DND-41 (cell line): ENCODE measurements at regions not wholly inside any gene's neighbourhood (a gene's known extent, or its start where the extent isn't known, plus 50 kb on each side); places are given as distances from the start of the nearest gene placed in this dataset.
"Not testable (repeated sequence)": the region's sequence is repeated elsewhere in the genome, so short reads cannot be mapped to it uniquely, and the experiment has no call there.

ENCODE experiments used
- ATAC-seq: fragments of 200-7000 bp; cut with Tn5 transposase; 3 replicates; pipeline ENCODE4 v1.9.1; 2021; ENCODE audit warnings: low read depth; ENCODE audit not compliant: insufficient read depth
- DNase-seq: peaks from one replicate; pipeline ENCODE4 v3.0.0-alpha.2; 2020
- H2AFZ ChIP-seq: 2 replicates; pipeline ENCODE4 v1.6.0; 2012; ENCODE audit warnings: low read depth, low read length
- H3K27ac ChIP-seq: 2 replicates; pipeline ENCODE4 v1.5.1; 2012; ENCODE audit warnings: low read length, inconsistent platforms
- H3K27me3 ChIP-seq: fragments of 200-600 bp; sonication (generic); 2 replicates; pipeline ENCODE4 v1.6.0; 2012; ENCODE audit warnings: low read length, mild to moderate bottlenecking, inconsistent platforms; ENCODE audit not compliant: insufficient read depth, poor library complexity
- H3K36me3 ChIP-seq: 2 replicates; pipeline ENCODE4 v1.5.1; 2012; ENCODE audit warnings: low read length, inconsistent platforms; ENCODE audit not compliant: insufficient read depth
- H3K4me1 ChIP-seq: 2 replicates; pipeline ENCODE4 v1.5.1; 2012; ENCODE audit warnings: mild to moderate bottlenecking, low read length; ENCODE audit not compliant: insufficient read depth
- H3K4me2 ChIP-seq: 2 replicates; pipeline ENCODE4 v1.6.0; 2012; ENCODE audit warnings: mild to moderate bottlenecking, moderate library complexity, low read length, inconsistent platforms; ENCODE audit not compliant: insufficient read depth
- H3K4me3 ChIP-seq, 2 experiments: fragments of 200-600 bp in 1 of 2; shearing (Covaris generic) in 1 of 2; 2 replicates each; pipeline ENCODE4 v1.5.1; 2012 to 2016; ENCODE audit warnings: inconsistent platforms in 2 of 2, low read length in 2 of 2, mild to moderate bottlenecking in 2 of 2, low read depth in 1 of 2, moderate library complexity in 1 of 2
- H3K79me2 ChIP-seq: 2 replicates; pipeline ENCODE4 v1.6.0; 2012; ENCODE audit warnings: low read length, inconsistent platforms; ENCODE audit not compliant: insufficient read depth
- H3K9ac ChIP-seq: 2 replicates; pipeline ENCODE4 v1.6.0; 2012; ENCODE audit warnings: low read depth, mild to moderate bottlenecking, inconsistent platforms, low read length, moderate library complexity
- H3K9me3 ChIP-seq: 2 replicates; pipeline ENCODE4 v1.5.1; 2012; ENCODE audit warnings: low read length, moderate library complexity, mild to moderate bottlenecking, inconsistent platforms; ENCODE audit not compliant: insufficient read depth, severe bottlenecking
- H4K20me1 ChIP-seq: 2 replicates; pipeline ENCODE4 v1.6.0; 2012; ENCODE audit warnings: low read length; ENCODE audit not compliant: insufficient read depth
- CTCF ChIP-seq: IDR thresholded peaks from 2 replicates; pipeline ENCODE4 v1.5.1; 2012; ENCODE audit warnings: borderline replicate concordance, low read length, moderate library complexity, mild to moderate bottlenecking; ENCODE audit not compliant: poor library complexity, severe bottlenecking; ENCODE audit errors: extremely low read depth
- EZH2 ChIP-seq: IDR thresholded peaks from 3 replicates; pipeline ENCODE4 v1.6.1; 2012; ENCODE audit warnings: borderline replicate concordance, low read depth, mild to moderate bottlenecking, moderate library complexity, low read length, inconsistent platforms; ENCODE audit not compliant: severe bottlenecking

- Histone ChIP-seq H2AFZ (no peak overlapping the region), H3K36me3 (no peaks in the 10 kb centered on the region), H3K4me1 (no peaks in the 10 kb centered on the region), H3K9ac (no peak overlapping the region), H3K4me3 (no peak overlapping the region), H3K9me3 (no peaks in the 10 kb centered on the region), H3K27me3 (no peaks in the 10 kb centered on the region), H3K27ac (no peak overlapping the region), H3K4me2 (no peak overlapping the region), H4K20me1 (no peaks in the 10 kb centered on the region), H3K79me2 (no peaks in the 10 kb centered on the region)
- TF ChIP-seq CTCF = no peak
- no peak for TF ChIP-seq EZH2
- ATAC-seq = no peak
- DNase-seq = no peak
Measured at GRCh38 chr12:86945685-86946196, 689.5 kb upstream of the MGAT4C start.

GRCh38 chr12:86944197-86944819 is 688.1 kb upstream of the MGAT4C start:
- not testable (repeated sequence) for DNase-seq, H3K9ac ChIP-seq, ATAC-seq, H3K4me2 ChIP-seq, H3K4me1 ChIP-seq, H2AFZ ChIP-seq, H3K9me3 ChIP-seq, H3K79me2 ChIP-seq, H3K36me3 ChIP-seq, H3K4me3 ChIP-seq, H3K27ac ChIP-seq, H4K20me1 ChIP-seq, H3K27me3 ChIP-seq

GRCh38 chr12:86931714-86932113 is 675.5 kb upstream of the MGAT4C start:
- Histone ChIP-seq H3K27ac (no peak overlapping the region), H3K4me2 (no peak overlapping the region), H4K20me1 (no peaks in the 10 kb centered on the region), H3K27me3 (no peaks in the 10 kb centered on the region), H3K9me3 (no peaks in the 10 kb centered on the region), H3K79me2 (no peaks in the 10 kb centered on the region), H3K4me1 (no peaks in the 10 kb centered on the region), H2AFZ (no peak overlapping the region), H3K4me3 (no peak overlapping the region), H3K9ac (no peak overlapping the region), H3K36me3 (no peaks in the 10 kb centered on the region)
- TF ChIP-seq CTCF = no peak
- TF ChIP-seq EZH2 = no peak
- ATAC-seq = no peak
- no peak for DNase-seq

- H3K9me3 ChIP-seq = no peaks in the 10 kb centered on the region
- no peaks in the 10 kb centered on the region for H3K79me2 ChIP-seq
- no peak overlapping the region for H3K9ac ChIP-seq
- DNase-seq = no peak
- H3K27ac ChIP-seq = no peak overlapping the region
- no peak for ATAC-seq
- no peaks in the 10 kb centered on the region for H4K20me1 ChIP-seq
- TF ChIP-seq EZH2 (no peak), CTCF (no peak)
- no peak overlapping the region for H3K4me2 ChIP-seq
- no peak overlapping the region for H2AFZ ChIP-seq
- H3K4me1 ChIP-seq = no peaks in the 10 kb centered on the region
- H3K27me3 ChIP-seq = no peaks in the 10 kb centered on the region
- H3K36me3 ChIP-seq = no peaks in the 10 kb centered on the region
- H3K4me3 ChIP-seq = no peak overlapping the region
Measured at GRCh38 chr12:86929962-86930361, 673.8 kb upstream of the MGAT4C start.
